HCT116 (cell line): ENCODE measurements at regions not wholly inside any gene's neighbourhood (a gene's known extent, or its start where the extent isn't known, plus 50 kb on each side); places are given as distances from the start of the nearest gene placed in this dataset.

Experiments used
- CBX3 ChIP-seq: IDR thresholded peaks from 2 replicates; pipeline ENCODE4 v1.6.1; 2012; ENCODE audit warnings: low read depth
- ELF1 ChIP-seq: IDR thresholded peaks from 2 replicates; pipeline ENCODE4 v1.6.1; 2012; ENCODE audit warnings: low read depth, borderline replicate concordance
- EZH2 ChIP-seq: fragments of 200-600 bp; sonication (generic); IDR thresholded peaks from 2 replicates; pipeline ENCODE4 v1.6.1; 2017; ENCODE audit warnings: antibody characterized with exemption, mixed run types
- EZH2phosphoT487 ChIP-seq: fragments of 200-600 bp; IDR thresholded peaks from 2 replicates; pipeline ENCODE4 v1.6.1; 2018; ENCODE audit warnings: antibody characterized with exemption, borderline replicate concordance
- JUND ChIP-seq: IDR thresholded peaks from 2 replicates; pipeline ENCODE4 v1.6.1; 2012
- POLR2A ChIP-seq: IDR thresholded peaks from 2 replicates; pipeline ENCODE4 v1.7.0; 2011; ENCODE audit warnings: borderline replicate concordance; ENCODE audit not compliant: insufficient read depth, insufficient read length; ENCODE audit errors: extremely low read depth
- POLR2AphosphoS5 ChIP-seq: IDR thresholded peaks from 2 replicates; pipeline ENCODE4 v1.6.1; 2011; ENCODE audit warnings: mild to moderate bottlenecking, low read depth, low read length, moderate library complexity
- SP1 ChIP-seq: IDR thresholded peaks from 2 replicates; pipeline ENCODE4 v1.6.1; 2012; ENCODE audit warnings: low read depth
- TF ChIP-seq, protein P1 (sequence below), 3 experiments: fragments of 200-600 bp in 1 of 3; sonication (generic) in 1 of 3; IDR thresholded peaks in 2 of 3; conservative IDR thresholded peaks in 1 of 3; 2 replicates each; pipeline ENCODE4 v1.5.1; 2012 to 2017; ENCODE audit warnings: low read depth in 2 of 3, low read length in 2 of 3, antibody characterized with exemption in 1 of 3, borderline replicate concordance in 1 of 3, control low read depth in 1 of 3, mild to moderate bottlenecking in 1 of 3, mixed read lengths in 1 of 3, mixed run types in 1 of 3, moderate library complexity in 1 of 3; ENCODE audit not compliant: insufficient read depth in 1 of 3
- TF ChIP-seq, protein P2 (sequence below): IDR thresholded peaks from 2 replicates; pipeline ENCODE4 v1.6.1; 2012
- TF ChIP-seq, protein P3 (sequence below): IDR thresholded peaks from 2 replicates; pipeline ENCODE4 v1.6.1; 2012

DNA sequence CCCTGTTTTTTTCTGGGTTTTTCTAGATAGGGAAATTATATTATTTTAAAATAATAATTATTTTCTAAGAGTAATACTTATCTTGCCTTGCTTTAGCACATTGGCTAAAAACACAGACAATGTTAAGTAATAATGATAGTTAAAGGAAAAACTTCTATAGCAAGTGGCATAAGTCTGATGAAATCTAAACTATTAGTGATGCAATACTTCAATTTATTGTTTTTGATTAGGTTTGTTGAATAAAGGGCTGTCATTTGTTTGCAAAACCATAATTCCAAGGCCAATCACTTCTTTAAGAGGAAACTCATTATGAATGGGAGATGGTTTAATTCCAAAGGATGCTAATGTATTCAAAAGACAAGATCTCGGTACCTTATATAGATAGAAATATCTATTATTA, 293.8 kb upstream of the FBXL7 start:
- TF ChIP-seq POLR2AphosphoS5: no peak
- TF ChIP-seq, protein P1, sequence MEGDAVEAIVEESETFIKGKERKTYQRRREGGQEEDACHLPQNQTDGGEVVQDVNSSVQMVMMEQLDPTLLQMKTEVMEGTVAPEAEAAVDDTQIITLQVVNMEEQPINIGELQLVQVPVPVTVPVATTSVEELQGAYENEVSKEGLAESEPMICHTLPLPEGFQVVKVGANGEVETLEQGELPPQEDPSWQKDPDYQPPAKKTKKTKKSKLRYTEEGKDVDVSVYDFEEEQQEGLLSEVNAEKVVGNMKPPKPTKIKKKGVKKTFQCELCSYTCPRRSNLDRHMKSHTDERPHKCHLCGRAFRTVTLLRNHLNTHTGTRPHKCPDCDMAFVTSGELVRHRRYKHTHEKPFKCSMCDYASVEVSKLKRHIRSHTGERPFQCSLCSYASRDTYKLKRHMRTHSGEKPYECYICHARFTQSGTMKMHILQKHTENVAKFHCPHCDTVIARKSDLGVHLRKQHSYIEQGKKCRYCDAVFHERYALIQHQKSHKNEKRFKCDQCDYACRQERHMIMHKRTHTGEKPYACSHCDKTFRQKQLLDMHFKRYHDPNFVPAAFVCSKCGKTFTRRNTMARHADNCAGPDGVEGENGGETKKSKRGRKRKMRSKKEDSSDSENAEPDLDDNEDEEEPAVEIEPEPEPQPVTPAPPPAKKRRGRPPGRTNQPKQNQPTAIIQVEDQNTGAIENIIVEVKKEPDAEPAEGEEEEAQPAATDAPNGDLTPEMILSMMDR (IDR thresholded peaks at IDR 0.05 in 2 of 3, conservative IDR thresholded peaks at IDR 0.05 in 1 of 3; ENCODE audit: borderline replicate concordance in 1 of 3, insufficient read depth in 1 of 3, low read depth in 2 of 3, low read length in 2 of 3): no peak
- TF ChIP-seq, protein P2, sequence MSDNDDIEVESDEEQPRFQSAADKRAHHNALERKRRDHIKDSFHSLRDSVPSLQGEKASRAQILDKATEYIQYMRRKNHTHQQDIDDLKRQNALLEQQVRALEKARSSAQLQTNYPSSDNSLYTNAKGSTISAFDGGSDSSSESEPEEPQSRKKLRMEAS: no peak
- TF ChIP-seq, protein P3, sequence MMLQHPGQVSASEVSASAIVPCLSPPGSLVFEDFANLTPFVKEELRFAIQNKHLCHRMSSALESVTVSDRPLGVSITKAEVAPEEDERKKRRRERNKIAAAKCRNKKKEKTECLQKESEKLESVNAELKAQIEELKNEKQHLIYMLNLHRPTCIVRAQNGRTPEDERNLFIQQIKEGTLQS: no peak
- no peak for TF ChIP-seq POLR2A
- no peak for TF ChIP-seq JUND
- no peak for TF ChIP-seq SP1
- TF ChIP-seq ELF1: no peak
- no peak for TF ChIP-seq EZH2phosphoT487
- TF ChIP-seq EZH2: no peak
- TF ChIP-seq CBX3: no peak
